ENCODE measurements at regions not wholly inside any gene's neighbourhood (a gene's known extent, or its start where the extent isn't known, plus 50 kb on each side); places are given as distances from the start of the nearest gene placed in this dataset.
A peak's percentile ranks its signal among the peaks of the same experiment; 100 is the strongest.
"Not testable (repeated sequence)": the region's sequence is repeated elsewhere in the genome, so short reads cannot be mapped to it uniquely, and the experiment has no call there.

GRCh38 chr1:199515261-199515660, 512.2 kb upstream of the NR5A2 start:
- H3K9me3 Mint-ChIP-seq, result no peaks in the 10 kb centered on the region
- H3K27ac Mint-ChIP-seq (ENCODE audit: low read depth), result no peak overlapping the region
- no peak for ATAC-seq (replicated peaks; ENCODE audit: extremely low read depth, poor library complexity, severe bottlenecking)
- DNase-seq (ENCODE audit: low spot score in 2 of 2), result no peak
- no peak overlapping the region for H3K4me3 Mint-ChIP-seq
- H3K4me1 Mint-ChIP-seq, result no peaks in the 10 kb centered on the region
- no peaks in the 10 kb centered on the region for H3K27me3 Mint-ChIP-seq
- H3K36me3 Mint-ChIP-seq (ENCODE audit: insufficient read depth), result no peaks in the 10 kb centered on the region

- Mint-ChIP-seq H3K36me3 (ENCODE audit: insufficient read depth) (no peaks in the 10 kb centered on the region), H3K27ac (ENCODE audit: low read depth) (no peak overlapping the region), H3K4me3 (no peak overlapping the region), H3K27me3 (no peaks in the 10 kb centered on the region), H3K4me1 (no peaks in the 10 kb centered on the region), H3K9me3 (no peaks in the 10 kb centered on the region)
- DNase-seq (ENCODE audit: low spot score in 2 of 2), result no peak
- ATAC-seq (replicated peaks; ENCODE audit: extremely low read depth, poor library complexity, severe bottlenecking), result no peak
Observed at GRCh38 chr1:199522338-199522737, 505.2 kb upstream of the NR5A2 start.

- H3K4me1 Mint-ChIP-seq, result no peaks in the 10 kb centered on the region
- H3K4me3 Mint-ChIP-seq, result no peak overlapping the region
- no peaks in the 10 kb centered on the region for H3K36me3 Mint-ChIP-seq (ENCODE audit: insufficient read depth)
- no peaks in the 10 kb centered on the region for H3K9me3 Mint-ChIP-seq
- ATAC-seq (replicated peaks; ENCODE audit: extremely low read depth, poor library complexity, severe bottlenecking), result no peak
- no peaks in the 10 kb centered on the region for H3K27me3 Mint-ChIP-seq
- H3K27ac Mint-ChIP-seq (ENCODE audit: low read depth), result no peak overlapping the region
- DNase-seq (ENCODE audit: low spot score in 2 of 2), result no peak
Observed at GRCh38 chr1:199522936-199523335, 504.6 kb upstream of the NR5A2 start.

- Mint-ChIP-seq H3K27ac (ENCODE audit: low read depth) (peak overlapping the region; percentile 15), H3K4me3 (no peak overlapping the region), H3K4me1 (no peaks in the 10 kb centered on the region), H3K9me3 (peaks cover 11% of the 10 kb centered on the region), H3K36me3 (ENCODE audit: insufficient read depth) (no peaks in the 10 kb centered on the region), H3K27me3 (no peaks in the 10 kb centered on the region)
- no peak for ATAC-seq (replicated peaks; ENCODE audit: extremely low read depth, poor library complexity, severe bottlenecking)
- no peak for DNase-seq (ENCODE audit: low spot score in 2 of 2)
Observed at GRCh38 chr1:199529324-199529723, 498.2 kb upstream of the NR5A2 start.

GRCh38 chr1:199533361-199533760, 494.1 kb upstream of the NR5A2 start:
- peaks cover 21% of the 10 kb centered on the region for H3K9me3 Mint-ChIP-seq
- H3K27ac Mint-ChIP-seq (ENCODE audit: low read depth); H3K4me3 Mint-ChIP-seq; DNase-seq (ENCODE audit: low spot score in 2 of 2); H3K36me3 Mint-ChIP-seq (ENCODE audit: insufficient read depth); H3K4me1 Mint-ChIP-seq; ATAC-seq (replicated peaks; ENCODE audit: extremely low read depth, poor library complexity, severe bottlenecking): not testable (repeated sequence)
- peaks cover 26% of the 10 kb centered on the region for H3K27me3 Mint-ChIP-seq

- peaks cover 4% of the 10 kb centered on the region for H3K27me3 Mint-ChIP-seq
- H3K4me3 Mint-ChIP-seq, result no peak overlapping the region
- DNase-seq (ENCODE audit: low spot score in 2 of 2) (no peak), ATAC-seq (replicated peaks; ENCODE audit: extremely low read depth, poor library complexity, severe bottlenecking) (no peak)
- H3K27ac Mint-ChIP-seq (ENCODE audit: low read depth), result no peak overlapping the region
- H3K36me3 Mint-ChIP-seq (ENCODE audit: insufficient read depth), result no peaks in the 10 kb centered on the region
- no peaks in the 10 kb centered on the region for H3K4me1 Mint-ChIP-seq
- H3K9me3 Mint-ChIP-seq, result peaks cover 6% of the 10 kb centered on the region
Observed at GRCh38 chr1:199545780-199546179, 481.7 kb upstream of the NR5A2 start.

GRCh38 chr1:199546323-199546722, 481.2 kb upstream of the NR5A2 start:
- no peak for DNase-seq (ENCODE audit: low spot score in 2 of 2)
- no peak overlapping the region for H3K27ac Mint-ChIP-seq (ENCODE audit: low read depth)
- no peaks in the 10 kb centered on the region for H3K27me3 Mint-ChIP-seq
- H3K36me3 Mint-ChIP-seq (ENCODE audit: insufficient read depth), result no peaks in the 10 kb centered on the region
- no peak for ATAC-seq (replicated peaks; ENCODE audit: extremely low read depth, poor library complexity, severe bottlenecking)
- H3K4me3 Mint-ChIP-seq, result no peak overlapping the region
- H3K4me1 Mint-ChIP-seq, result no peaks in the 10 kb centered on the region
- H3K9me3 Mint-ChIP-seq, result peaks cover 6% of the 10 kb centered on the region

- ATAC-seq (replicated peaks; ENCODE audit: extremely low read depth, poor library complexity, severe bottlenecking), result no peak
- H3K9me3 Mint-ChIP-seq, result peaks cover 6% of the 10 kb centered on the region
- H3K36me3 Mint-ChIP-seq (ENCODE audit: insufficient read depth), result no peaks in the 10 kb centered on the region
- peaks cover 22% of the 10 kb centered on the region for H3K27me3 Mint-ChIP-seq
- H3K4me1 Mint-ChIP-seq, result no peaks in the 10 kb centered on the region
- no peak overlapping the region for H3K27ac Mint-ChIP-seq (ENCODE audit: low read depth)
- H3K4me3 Mint-ChIP-seq, result no peak overlapping the region
- no peak for DNase-seq (ENCODE audit: low spot score in 2 of 2)
Observed at GRCh38 chr1:199549421-199549820, 478.1 kb upstream of the NR5A2 start.

GRCh38 chr1:199550199-199551065, 477.1 kb upstream of the NR5A2 start:
- peaks cover 22% of the 10 kb centered on the region for H3K27me3 Mint-ChIP-seq
- no peak overlapping the region for H3K4me3 Mint-ChIP-seq
- H3K36me3 Mint-ChIP-seq (ENCODE audit: insufficient read depth), result no peaks in the 10 kb centered on the region
- ATAC-seq (replicated peaks; ENCODE audit: extremely low read depth, poor library complexity, severe bottlenecking), result no peak
- no peak for DNase-seq (ENCODE audit: low spot score in 2 of 2)
- peaks cover 6% of the 10 kb centered on the region for H3K9me3 Mint-ChIP-seq
- H3K27ac Mint-ChIP-seq (ENCODE audit: low read depth), result no peak overlapping the region
- no peaks in the 10 kb centered on the region for H3K4me1 Mint-ChIP-seq

- Mint-ChIP-seq H3K27ac (ENCODE audit: low read depth) (no peak overlapping the region), H3K4me1 (no peaks in the 10 kb centered on the region), H3K27me3 (peaks cover 22% of the 10 kb centered on the region), H3K9me3 (no peaks in the 10 kb centered on the region), H3K36me3 (ENCODE audit: insufficient read depth) (no peaks in the 10 kb centered on the region), H3K4me3 (no peak overlapping the region)
- ATAC-seq (replicated peaks; ENCODE audit: extremely low read depth, poor library complexity, severe bottlenecking), result no peak
- no peak for DNase-seq (ENCODE audit: low spot score in 2 of 2)
Observed at GRCh38 chr1:199551967-199552565, 475.4 kb upstream of the NR5A2 start.

- H3K4me3 Mint-ChIP-seq, result no peak overlapping the region
- ATAC-seq (replicated peaks; ENCODE audit: extremely low read depth, poor library complexity, severe bottlenecking), result no peak
- no peak for DNase-seq (ENCODE audit: low spot score in 2 of 2)
- H3K27ac Mint-ChIP-seq (ENCODE audit: low read depth), result no peak overlapping the region
- H3K36me3 Mint-ChIP-seq (ENCODE audit: insufficient read depth), result no peaks in the 10 kb centered on the region
- H3K27me3 Mint-ChIP-seq, result peaks cover 29% of the 10 kb centered on the region
- no peaks in the 10 kb centered on the region for H3K4me1 Mint-ChIP-seq
- no peaks in the 10 kb centered on the region for H3K9me3 Mint-ChIP-seq
Observed at GRCh38 chr1:199553104-199553503, 474.4 kb upstream of the NR5A2 start.

- H3K27me3 Mint-ChIP-seq, result peaks cover 60% of the 10 kb centered on the region
- no peaks in the 10 kb centered on the region for H3K4me1 Mint-ChIP-seq
- H3K4me3 Mint-ChIP-seq, result no peak overlapping the region
Observed at GRCh38 chr1:199561334-199561733, 466.2 kb upstream of the NR5A2 start.

GRCh38 chr1:199573047-199573446, 454.5 kb upstream of the NR5A2 start:
- Mint-ChIP-seq H3K27ac (ENCODE audit: low read depth) (no peak overlapping the region), H3K9me3 (no peaks in the 10 kb centered on the region), H3K36me3 (ENCODE audit: insufficient read depth) (no peaks in the 10 kb centered on the region), H3K27me3 (peaks cover 65% of the 10 kb centered on the region), H3K4me3 (no peak overlapping the region), H3K4me1 (no peaks in the 10 kb centered on the region)
- ATAC-seq (replicated peaks; ENCODE audit: extremely low read depth, poor library complexity, severe bottlenecking) (no peak), DNase-seq (ENCODE audit: low spot score in 2 of 2) (no peak)

More at GRCh38 chr1:199561334-199561733, 466.2 kb upstream of the NR5A2 start:
- no peak for ATAC-seq (replicated peaks; ENCODE audit: extremely low read depth, poor library complexity, severe bottlenecking)
- Mint-ChIP-seq H3K9me3 (no peaks in the 10 kb centered on the region), H3K27ac (ENCODE audit: low read depth) (no peak overlapping the region), H3K36me3 (ENCODE audit: insufficient read depth) (no peaks in the 10 kb centered on the region)
- DNase-seq (ENCODE audit: low spot score in 2 of 2), result no peak
